Fibroblast of villous mesenchyme (primary cell): ENCODE measurements at regions not wholly inside any gene's neighbourhood (a gene's known extent, or its start where the extent isn't known, plus 50 kb on each side); places are given as distances from the start of the nearest gene placed in this dataset.
A peak's percentile ranks its signal among the peaks of the same experiment; 100 is the strongest.

ENCODE experiments used
- DNase-seq: peaks from one replicate; pipeline ENCODE4 v3.0.0-alpha.2; 2010; ENCODE audit warnings: low read depth
- H3K4me3 ChIP-seq: 2 replicates; pipeline ENCODE4 v1.5.1; 2011; ENCODE audit warnings: low read depth, mild to moderate bottlenecking, low read length
- CTCF ChIP-seq: IDR thresholded peaks from 2 replicates; pipeline ENCODE4 v1.5.1; 2012; ENCODE audit warnings: low read depth, mild to moderate bottlenecking, low read length; ENCODE audit not compliant: insufficient read depth

DNA sequence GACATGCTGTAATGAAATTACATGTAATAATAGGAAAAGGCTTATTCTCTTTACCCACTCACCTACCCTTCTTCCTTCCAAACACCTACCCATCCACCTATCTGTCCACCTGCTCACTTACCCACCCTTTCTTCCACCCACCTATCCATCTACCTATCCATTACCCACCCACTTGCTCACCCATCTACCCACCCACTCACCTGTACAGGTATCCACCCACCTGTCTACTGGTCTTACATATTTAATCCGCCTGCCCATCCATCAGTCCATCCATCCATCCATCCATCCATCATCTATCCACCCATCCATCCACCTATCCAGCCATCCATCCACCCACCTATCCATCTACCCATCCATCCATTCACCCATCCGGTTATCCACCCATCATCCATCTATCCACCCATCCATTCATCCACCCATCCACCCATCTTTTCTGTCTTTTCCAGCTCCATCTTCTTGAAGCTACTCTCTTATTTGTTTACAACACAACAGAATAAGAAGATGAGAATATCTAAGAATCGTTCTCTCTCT, 133.3 kb upstream of the STX18 start:
- no peak for DNase-seq

DNA sequence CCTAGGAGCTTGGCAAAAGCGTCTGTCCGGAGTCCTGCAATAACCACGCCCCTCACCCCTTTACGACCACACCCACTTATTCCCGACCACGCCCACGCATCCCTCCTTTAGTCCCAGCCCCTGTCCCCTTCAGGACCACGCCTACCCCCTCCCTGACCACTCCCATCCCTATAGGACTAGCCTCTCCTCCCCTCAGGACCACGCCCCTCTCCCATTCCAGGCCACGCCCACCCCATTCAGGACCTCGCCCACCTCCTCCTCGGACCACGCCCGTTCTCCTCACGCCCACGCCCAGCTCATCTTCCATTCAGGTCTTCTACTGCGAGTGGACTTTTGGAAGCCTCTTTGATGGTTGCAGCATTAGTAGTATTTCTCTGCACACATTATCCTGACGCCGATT, 131.2 kb upstream of the STX18 start:
- no peak overlapping the region for H3K4me3 ChIP-seq
- DNase-seq = peak; percentile 81
- no peak for TF ChIP-seq CTCF

More for the DNA sequence above, 133.3 kb upstream of the STX18 start:
- no peak overlapping the region for H3K4me3 ChIP-seq
- TF ChIP-seq CTCF = no peak

- H3K4me3 ChIP-seq = no peak overlapping the region
- no peak for DNase-seq
- TF ChIP-seq CTCF = no peak
Observed at GRCh38 chr4:4672402-4672801, 130.6 kb upstream of the STX18 start.

DNA sequence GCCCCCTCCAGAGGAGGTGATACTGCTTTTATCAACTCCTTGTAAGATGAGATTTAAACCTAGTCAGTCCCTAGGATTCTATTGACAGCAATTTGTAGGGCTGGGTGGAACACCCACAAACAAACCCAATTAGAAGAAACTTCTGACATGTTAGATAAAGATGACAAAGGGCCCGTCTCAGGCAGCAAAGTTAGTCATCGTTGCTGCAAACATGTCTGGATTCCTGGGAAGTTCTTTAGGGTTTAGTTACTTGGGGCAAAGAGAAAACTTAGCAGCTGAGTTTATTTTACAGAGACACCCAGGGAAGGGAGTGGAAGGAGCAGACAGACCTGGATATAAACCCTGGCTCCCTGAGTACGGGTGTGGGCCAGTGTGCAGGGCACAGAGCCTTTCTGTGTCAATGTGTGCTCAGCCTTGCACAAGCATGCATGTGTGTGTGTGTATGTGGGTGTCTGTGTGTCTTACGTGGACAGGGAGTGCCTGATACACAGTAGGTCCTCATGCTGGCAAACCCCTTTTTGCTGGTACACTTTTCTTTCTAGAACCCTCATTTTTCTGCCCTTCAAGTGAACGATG, 130.0 kb upstream of the STX18 start:
- DNase-seq = peak; percentile 41
- H3K4me3 ChIP-seq = no peak overlapping the region
- no peak for TF ChIP-seq CTCF

DNA sequence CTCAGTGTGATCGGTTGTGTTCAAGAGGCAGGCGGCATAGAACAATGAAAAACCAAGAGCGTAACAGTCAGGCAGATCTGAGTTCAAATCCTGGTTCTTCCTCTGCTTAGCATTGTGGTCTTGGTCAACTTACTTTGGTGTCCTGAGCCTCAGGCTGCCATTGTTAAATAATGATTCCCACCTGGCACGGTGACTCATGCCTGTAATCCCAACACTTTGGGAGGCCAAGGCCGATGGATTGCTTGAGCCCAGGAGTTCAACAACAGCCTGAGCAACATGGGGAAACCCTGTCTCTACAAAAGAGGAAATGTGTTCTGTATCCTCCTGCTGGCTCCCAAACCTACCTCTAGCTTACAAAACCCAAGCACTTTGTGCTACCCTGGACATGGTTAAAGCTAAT, 129.0 kb upstream of the STX18 start:
- DNase-seq = no peak
- no peak overlapping the region for H3K4me3 ChIP-seq
- TF ChIP-seq CTCF = no peak

DNA sequence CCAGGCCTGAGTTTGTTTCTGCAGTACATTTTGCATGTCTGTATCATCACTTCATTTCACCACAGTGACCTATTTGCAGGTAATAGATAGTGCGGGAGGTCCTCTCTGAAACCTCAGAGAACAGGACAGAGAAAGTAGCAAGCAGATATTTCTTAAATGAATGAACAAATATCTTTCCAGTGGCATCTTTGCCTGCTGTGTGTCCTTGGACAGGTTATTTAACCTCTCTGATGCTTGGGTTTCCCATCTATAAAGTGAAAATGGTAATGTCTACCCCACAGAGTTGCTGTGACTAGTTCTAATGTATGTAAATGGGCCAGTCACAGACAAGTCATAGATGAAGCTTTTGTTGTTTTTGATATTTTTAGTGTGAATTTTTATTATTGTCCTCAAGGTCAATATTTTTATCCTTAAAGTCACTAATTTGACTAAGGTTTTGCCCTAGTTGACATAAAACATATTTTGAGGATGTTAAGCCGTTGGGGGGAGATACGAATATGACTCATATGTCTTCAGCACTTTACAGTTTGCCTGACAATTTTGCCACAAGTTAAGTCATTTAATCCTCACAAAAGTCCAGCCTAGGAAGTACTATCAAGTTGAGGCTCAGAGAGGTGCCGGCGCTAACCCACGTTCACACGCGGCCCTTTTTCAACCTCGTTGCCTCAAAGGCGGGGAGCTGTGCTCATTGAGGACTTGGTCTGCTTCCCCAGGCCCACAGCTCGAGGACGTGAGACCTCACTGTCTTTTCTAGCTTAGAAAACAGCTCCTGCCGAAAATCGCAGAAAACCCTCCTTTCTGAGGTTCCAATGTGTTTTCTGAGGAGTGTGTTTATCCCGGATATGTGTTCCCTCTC, 126.7 kb upstream of the STX18 start:
- H3K4me3 ChIP-seq = no peak overlapping the region
- DNase-seq = peak; percentile 34
- TF ChIP-seq CTCF = no peak
